ENCODE measurements at regions not wholly inside any gene's neighbourhood (a gene's known extent, or its start where the extent isn't known, plus 50 kb on each side); places are given as distances from the start of the nearest gene placed in this dataset.

DNA sequence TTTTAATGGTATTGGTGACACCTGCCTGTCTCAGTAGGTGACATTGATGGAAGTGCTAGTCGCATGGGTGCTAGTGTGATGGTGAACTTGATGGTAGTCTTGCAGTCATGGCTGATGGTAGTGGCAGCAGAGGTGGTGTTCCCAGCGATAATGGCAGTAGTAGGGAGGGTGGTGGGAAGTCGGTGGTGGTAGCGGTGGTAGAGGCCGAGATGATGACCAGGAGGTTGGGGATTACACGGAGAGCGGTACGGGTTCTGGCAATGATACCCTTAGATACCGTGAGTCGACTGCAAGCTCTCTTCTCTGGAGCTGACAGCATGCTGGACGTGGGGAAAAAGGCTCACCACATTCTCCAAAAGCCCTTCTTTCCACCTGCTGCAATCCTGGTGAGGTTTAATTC, 99.4 kb upstream of the SLC2A1 start:
- no peak overlapping the region for H2AFZ ChIP-seq (replicated peaks; ENCODE audit: low read length, poor library complexity)
- H3K4me1 ChIP-seq (ENCODE audit: control insufficient read depth, insufficient read depth, low read length), result peaks cover 33% of the 10 kb centered on the region
- ChIA-PET POLR2A (ENCODE audit: unreplicated experiment) (no interaction called here), CTCF (no interaction called here)
- H2BK5ac ChIP-seq (ENCODE audit: low read depth, low read length, poor library complexity, severe bottlenecking), result peak overlapping the region; percentile 93
- no peaks in the 10 kb centered on the region for H4K20me1 ChIP-seq (ENCODE audit: insufficient read depth, low read length)
- no peak overlapping the region for H3K4me3 ChIP-seq (ENCODE audit: insufficient read depth, low read depth, low read length)
- no peak for DNase-seq
- H3K9me1 ChIP-seq (ENCODE audit: insufficient read depth, low read length), result peaks cover 18% of the 10 kb centered on the region
- peak overlapping the region; percentile 91 to 97; a peak in 3 of 4 replicates for H4K8ac ChIP-seq (ENCODE audit: low read depth in 2 of 2, low read length in 2 of 2)
- intact Hi-C loops (cut with micrococcal nuclease), result no loop called here
- H3K56ac ChIP-seq (ENCODE audit: extremely low read depth, insufficient read depth, low read length), result no peak overlapping the region
- TF ChIP-seq NFE2L2 (IDR thresholded peaks at IDR 0.05; ENCODE audit: low read depth, low read length), result no peak
- no peak for TF ChIP-seq BHLHE40 (IDR thresholded peaks at IDR 0.05; ENCODE audit: low read depth, low read length)
- no peak for TF ChIP-seq SMC3 (IDR thresholded peaks at IDR 0.05; ENCODE audit: low read depth, low read length)
- no peak for TF ChIP-seq FOS (IDR thresholded peaks at IDR 0.05; ENCODE audit: low read depth, low read length)
- no peak for TF ChIP-seq CEBPB (IDR thresholded peaks at IDR 0.05; ENCODE audit: low read depth, low read length)
- TF ChIP-seq RCOR1 (IDR thresholded peaks at IDR 0.05; ENCODE audit: insufficient replicate concordance, low read length), result no peak
- no peak for TF ChIP-seq RFX5 (IDR thresholded peaks at IDR 0.05; ENCODE audit: low read depth, low read length)
- no peak for TF ChIP-seq MAFK (IDR thresholded peaks at IDR 0.05; ENCODE audit: low read depth, low read length)
- no peak for TF ChIP-seq RAD21 (IDR thresholded peaks at IDR 0.05; ENCODE audit: low read length)
- TF ChIP-seq, protein P1, sequence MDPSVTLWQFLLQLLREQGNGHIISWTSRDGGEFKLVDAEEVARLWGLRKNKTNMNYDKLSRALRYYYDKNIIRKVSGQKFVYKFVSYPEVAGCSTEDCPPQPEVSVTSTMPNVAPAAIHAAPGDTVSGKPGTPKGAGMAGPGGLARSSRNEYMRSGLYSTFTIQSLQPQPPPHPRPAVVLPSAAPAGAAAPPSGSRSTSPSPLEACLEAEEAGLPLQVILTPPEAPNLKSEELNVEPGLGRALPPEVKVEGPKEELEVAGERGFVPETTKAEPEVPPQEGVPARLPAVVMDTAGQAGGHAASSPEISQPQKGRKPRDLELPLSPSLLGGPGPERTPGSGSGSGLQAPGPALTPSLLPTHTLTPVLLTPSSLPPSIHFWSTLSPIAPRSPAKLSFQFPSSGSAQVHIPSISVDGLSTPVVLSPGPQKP (IDR thresholded peaks at IDR 0.05; ENCODE audit: borderline replicate concordance, low read depth, low read length), result no peak
- TF ChIP-seq CHD1 (IDR thresholded peaks at IDR 0.05; ENCODE audit: low read depth, low read length), result no peak
- TF ChIP-seq MAZ (IDR thresholded peaks at IDR 0.05; ENCODE audit: borderline replicate concordance, low read depth, low read length), result no peak
- TF ChIP-seq, protein P2, sequence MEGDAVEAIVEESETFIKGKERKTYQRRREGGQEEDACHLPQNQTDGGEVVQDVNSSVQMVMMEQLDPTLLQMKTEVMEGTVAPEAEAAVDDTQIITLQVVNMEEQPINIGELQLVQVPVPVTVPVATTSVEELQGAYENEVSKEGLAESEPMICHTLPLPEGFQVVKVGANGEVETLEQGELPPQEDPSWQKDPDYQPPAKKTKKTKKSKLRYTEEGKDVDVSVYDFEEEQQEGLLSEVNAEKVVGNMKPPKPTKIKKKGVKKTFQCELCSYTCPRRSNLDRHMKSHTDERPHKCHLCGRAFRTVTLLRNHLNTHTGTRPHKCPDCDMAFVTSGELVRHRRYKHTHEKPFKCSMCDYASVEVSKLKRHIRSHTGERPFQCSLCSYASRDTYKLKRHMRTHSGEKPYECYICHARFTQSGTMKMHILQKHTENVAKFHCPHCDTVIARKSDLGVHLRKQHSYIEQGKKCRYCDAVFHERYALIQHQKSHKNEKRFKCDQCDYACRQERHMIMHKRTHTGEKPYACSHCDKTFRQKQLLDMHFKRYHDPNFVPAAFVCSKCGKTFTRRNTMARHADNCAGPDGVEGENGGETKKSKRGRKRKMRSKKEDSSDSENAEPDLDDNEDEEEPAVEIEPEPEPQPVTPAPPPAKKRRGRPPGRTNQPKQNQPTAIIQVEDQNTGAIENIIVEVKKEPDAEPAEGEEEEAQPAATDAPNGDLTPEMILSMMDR (conservative IDR thresholded peaks at IDR 0.05; ENCODE audit: low read depth, low read length), result no peak
- TF ChIP-seq, protein P3, sequence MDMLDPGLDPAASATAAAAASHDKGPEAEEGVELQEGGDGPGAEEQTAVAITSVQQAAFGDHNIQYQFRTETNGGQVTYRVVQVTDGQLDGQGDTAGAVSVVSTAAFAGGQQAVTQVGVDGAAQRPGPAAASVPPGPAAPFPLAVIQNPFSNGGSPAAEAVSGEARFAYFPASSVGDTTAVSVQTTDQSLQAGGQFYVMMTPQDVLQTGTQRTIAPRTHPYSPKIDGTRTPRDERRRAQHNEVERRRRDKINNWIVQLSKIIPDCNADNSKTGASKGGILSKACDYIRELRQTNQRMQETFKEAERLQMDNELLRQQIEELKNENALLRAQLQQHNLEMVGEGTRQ (IDR thresholded peaks at IDR 0.05; ENCODE audit: low read depth, low read length), result no peak
- TF ChIP-seq MXI1 (IDR thresholded peaks at IDR 0.05; ENCODE audit: borderline replicate concordance, low read depth, low read length), result no peak
- no peaks in the 10 kb centered on the region for H3K36me3 ChIP-seq (ENCODE audit: control insufficient read depth, insufficient read depth, low read length)
- no TSS peak for BruUV-seq (replicated peaks)
- peak overlapping the region; percentile 80 for H2AK9ac ChIP-seq (replicated peaks; ENCODE audit: low read depth, low read length, poor library complexity)
- peak overlapping the region; percentile 60; the same call in 1 of the 2 replicates for H3K27ac ChIP-seq (ENCODE audit: insufficient read depth, low read length)
- peak overlapping the region; percentile 100 for H3K18ac ChIP-seq (ENCODE audit: low read depth, low read length)
- H3K9ac ChIP-seq (ENCODE audit: low read depth, low read length), result peak overlapping the region; percentile 61
- dilution Hi-C loops (cut with HindIII; ENCODE audit: low sequenced_read_pairs, unreplicated experiment), result no loop called here
- H3K9me3 ChIP-seq (ENCODE audit: control insufficient read depth, insufficient read depth, low read length), result no peaks in the 10 kb centered on the region
- peak overlapping the region; percentile 90 for H3K14ac ChIP-seq (replicated peaks; ENCODE audit: low read depth, low read length)
- H3K4me2 ChIP-seq (ENCODE audit: low read depth, low read length), result no peak overlapping the region
- peaks cover 3 to 4% of the 10 kb centered on the region in 2 experiments; a peak in 1 of 4 replicates for H3K79me1 ChIP-seq (ENCODE audit: low read depth in 1 of 2, low read length in 2 of 2)
- WGBS, 2 experiments (ENCODE audit: extremely low coverage in 2 of 2, insufficient read length in 1 of 2), result 100% methylated on average over 1 of the region's 11 CpGs; no CpG with 5 or more reads in 1 of the 2 experiments
- peak overlapping the region; percentile 95; the same call in 1 of the 2 replicates for H4K91ac ChIP-seq (ENCODE audit: insufficient read depth, low read depth, low read length)
- H2BK20ac ChIP-seq (ENCODE audit: low read depth, low read length), result peak overlapping the region; percentile 92
- no peak for ATAC-seq (ENCODE audit: low read depth)
- H3K27me3 ChIP-seq (ENCODE audit: control insufficient read depth, insufficient read depth, low read length), result no peaks in the 10 kb centered on the region
- H3K4ac ChIP-seq (ENCODE audit: low read depth, low read length), result peak overlapping the region; percentile 87
- in situ Hi-C loops (cut with MboI; ENCODE audit: low sequenced_read_pairs), result no loop called here
- H2AK5ac ChIP-seq (ENCODE audit: low read depth, low read length), result peak overlapping the region; percentile 99
- no peak overlapping the region; the same call in 1 of the 2 replicates for H3K23ac ChIP-seq (ENCODE audit: low read depth, low read length)
- H2BK120ac ChIP-seq (ENCODE audit: low read depth, low read length), result peak overlapping the region; percentile 85
- H2BK15ac ChIP-seq (ENCODE audit: low read depth, low read length), result peak overlapping the region; percentile 99; the same call in 2 of the 3 replicates
- H4K5ac ChIP-seq (ENCODE audit: low read depth, low read length), result peak overlapping the region; percentile 98
